H9 (cell line): ENCODE measurements at regions not wholly inside any gene's neighbourhood (a gene's known extent, or its start where the extent isn't known, plus 50 kb on each side); places are given as distances from the start of the nearest gene placed in this dataset.

ENCODE experiments used
- DNase-seq: peaks from one replicate; pipeline ENCODE4 v3.0.0-alpha.2; 2017
- H2AFZ ChIP-seq: one replicate; pipeline ENCODE4 v1.6.1; 2013; ENCODE audit warnings: mild to moderate bottlenecking, low read length, control low read depth, moderate library complexity
- H2AK5ac ChIP-seq: 2 replicates; pipeline ENCODE4 v1.6.1; 2013; ENCODE audit warnings: low read length, control low read depth, mixed read lengths; ENCODE audit not compliant: insufficient read length
- H2BK120ac ChIP-seq: one replicate; pipeline ENCODE4 v1.6.1; 2013; ENCODE audit warnings: low read depth, mild to moderate bottlenecking, low read length, control low read depth, inconsistent platforms; ENCODE audit not compliant: poor library complexity, severe bottlenecking
- H2BK12ac ChIP-seq: 2 replicates; pipeline ENCODE4 v1.6.1; 2013; ENCODE audit warnings: low read length, control low read depth, mixed read lengths, low read depth; ENCODE audit not compliant: insufficient read length
- H2BK15ac ChIP-seq: 2 replicates; pipeline ENCODE4 v1.6.1; 2013; ENCODE audit warnings: low read depth, low read length, control low read depth
- H2BK20ac ChIP-seq: one replicate; pipeline ENCODE4 v1.6.1; 2013; ENCODE audit warnings: low read depth, mild to moderate bottlenecking, low read length, control low read depth, inconsistent platforms; ENCODE audit not compliant: poor library complexity, severe bottlenecking
- H2BK5ac ChIP-seq: 2 replicates; pipeline ENCODE4 v1.6.1; 2013; ENCODE audit warnings: low read length, control low read depth, mixed read lengths; ENCODE audit not compliant: insufficient read length
- H3K14ac ChIP-seq: 2 replicates; pipeline ENCODE4 v1.6.1; 2013; ENCODE audit warnings: low read length, control low read depth; ENCODE audit not compliant: insufficient read depth
- H3K18ac ChIP-seq: 2 replicates; pipeline ENCODE4 v1.6.1; 2013; ENCODE audit warnings: low read depth, mild to moderate bottlenecking, mixed read lengths, low read length, control low read depth; ENCODE audit not compliant: insufficient read length
- H3K23ac ChIP-seq: 2 replicates; pipeline ENCODE4 v1.6.1; 2013; ENCODE audit warnings: low read length, control low read depth, mixed read lengths, low read depth; ENCODE audit not compliant: insufficient read length
- H3K23me2 ChIP-seq: 2 replicates; pipeline ENCODE4 v1.6.1; 2013; ENCODE audit warnings: low read depth, mild to moderate bottlenecking, mixed read lengths, low read length, control low read depth; ENCODE audit not compliant: insufficient read length, poor library complexity, severe bottlenecking
- H3K27ac ChIP-seq: 2 replicates; pipeline ENCODE4 v1.5.1; 2013; ENCODE audit warnings: low read length, control low read depth, mixed read lengths, low read depth; ENCODE audit not compliant: insufficient read length
- H3K27me3 ChIP-seq: 2 replicates; pipeline ENCODE4 v1.6.1; 2013; ENCODE audit warnings: low read length, control low read depth, inconsistent platforms; ENCODE audit not compliant: insufficient read depth
- H3K4ac ChIP-seq: 2 replicates; pipeline ENCODE4 v1.6.1; 2013; ENCODE audit warnings: low read depth, mild to moderate bottlenecking, control low read depth, inconsistent platforms, low read length, moderate library complexity
- H3K4me1 ChIP-seq: 2 replicates; pipeline ENCODE4 v1.6.1; 2013; ENCODE audit warnings: low read length, control low read depth, inconsistent platforms; ENCODE audit not compliant: insufficient read depth
- H3K4me2 ChIP-seq: 2 replicates; pipeline ENCODE4 v1.6.1; 2013; ENCODE audit warnings: low read length, control low read depth, mixed read lengths; ENCODE audit not compliant: insufficient read length, insufficient read depth
- H3K56ac ChIP-seq: 2 replicates; pipeline ENCODE4 v1.6.1; 2013; ENCODE audit warnings: low read depth, mild to moderate bottlenecking, mixed read lengths, low read length, control low read depth; ENCODE audit not compliant: insufficient read length
- H3K79me1 ChIP-seq: 2 replicates; pipeline ENCODE4 v1.6.1; 2013; ENCODE audit warnings: low read depth, mild to moderate bottlenecking, moderate library complexity, low read length, control low read depth, inconsistent platforms; ENCODE audit not compliant: insufficient read depth, poor library complexity, severe bottlenecking
- H3K79me2 ChIP-seq: 2 replicates; pipeline ENCODE4 v1.6.1; 2013; ENCODE audit warnings: low read length, control low read depth, inconsistent platforms; ENCODE audit not compliant: insufficient read depth
- H3K9ac ChIP-seq: 2 replicates; pipeline ENCODE4 v1.6.1; 2013; ENCODE audit warnings: low read length, control low read depth, mixed read lengths; ENCODE audit not compliant: insufficient read length; ENCODE audit errors: extremely low read depth
- H3K9me3 ChIP-seq: one replicate; pipeline ENCODE4 v1.6.1; 2013; ENCODE audit warnings: low read depth, low read length, inconsistent platforms; ENCODE audit not compliant: control insufficient read depth
- H3T11ph ChIP-seq: one replicate; pipeline ENCODE4 v1.6.1; 2013; ENCODE audit warnings: mild to moderate bottlenecking, low read length, control low read depth, inconsistent platforms
- H4K20me1 ChIP-seq: one replicate; pipeline ENCODE4 v1.6.1; 2013; ENCODE audit not compliant: control insufficient read depth, insufficient read length, insufficient read depth
- H4K5ac ChIP-seq: 2 replicates; pipeline ENCODE4 v1.6.1; 2013; ENCODE audit warnings: low read depth, mild to moderate bottlenecking, mixed read lengths, low read length, control low read depth; ENCODE audit not compliant: insufficient read length
- H4K8ac ChIP-seq: replicated peaks from 2 replicates; pipeline ENCODE4 v1.6.1; 2013; ENCODE audit warnings: low read length, control low read depth, mixed read lengths, low read depth; ENCODE audit not compliant: insufficient read length
- H4K91ac ChIP-seq: 2 replicates; pipeline ENCODE4 v1.6.1; 2013; ENCODE audit warnings: low read depth, mild to moderate bottlenecking, moderate library complexity, mixed read lengths, low read length, control low read depth; ENCODE audit not compliant: insufficient read length
- H3K27ac Mint-ChIP-seq, 3 experiments: 2 replicates in 2 of 3; 3 replicates in 1 of 3; pipeline ENCODE4 v1.8.0; 2020 to 2021; ENCODE audit warnings: mixed read lengths in 3 of 3, mild to moderate bottlenecking in 1 of 3, moderate library complexity in 1 of 3
- H3K27me3 Mint-ChIP-seq: 2 replicates; pipeline ENCODE4 v1.8.0; 2021; ENCODE audit warnings: low read depth, mild to moderate bottlenecking, moderate library complexity, mixed read lengths
- H3K36me3 Mint-ChIP-seq, 3 experiments: 2 replicates in 2 of 3; 3 replicates in 1 of 3; pipeline ENCODE4 v1.8.0; 2020 to 2021; ENCODE audit warnings: low read depth in 3 of 3, mixed read lengths in 3 of 3; ENCODE audit not compliant: insufficient read depth in 1 of 3
- H3K4me1 Mint-ChIP-seq, 2 experiments: 2 replicates each; pipeline ENCODE4 v1.8.0; 2020; ENCODE audit warnings: mixed read lengths in 2 of 2
- H3K4me3 Mint-ChIP-seq, 2 experiments: 2 replicates in 1 of 2; 3 replicates in 1 of 2; pipeline ENCODE4 v1.8.0; 2020 to 2021; ENCODE audit warnings: mild to moderate bottlenecking in 2 of 2, mixed read lengths in 2 of 2, moderate library complexity in 1 of 2
- H3K9me3 Mint-ChIP-seq, 2 experiments: 2 replicates in 1 of 2; 3 replicates in 1 of 2; pipeline ENCODE4 v1.8.0; 2020; ENCODE audit warnings: mild to moderate bottlenecking in 2 of 2, mixed read lengths in 2 of 2, moderate library complexity in 1 of 2
- WGBS: extraction: QIAGEN DNeasy Blood & Tissue Kit; methylation state at CpG from one replicate; pipeline ENCODE4 v1.1.7; 2013; ENCODE audit warnings: missing lambda C conversion rate, low lambda C conversion rate, mixed read lengths; ENCODE audit not compliant: insufficient read length; ENCODE audit errors: extremely low coverage; 5-methylcytosine and 5-hydroxymethylcytosine counted together
- TF ChIP-seq, protein P1 (sequence below): fragments of 200-600 bp; sonication (generic); conservative IDR thresholded peaks from 3 replicates; pipeline ENCODE4 v1.8.0; 2021; ENCODE audit warnings: antibody characterized with exemption, mild to moderate bottlenecking

DNA sequence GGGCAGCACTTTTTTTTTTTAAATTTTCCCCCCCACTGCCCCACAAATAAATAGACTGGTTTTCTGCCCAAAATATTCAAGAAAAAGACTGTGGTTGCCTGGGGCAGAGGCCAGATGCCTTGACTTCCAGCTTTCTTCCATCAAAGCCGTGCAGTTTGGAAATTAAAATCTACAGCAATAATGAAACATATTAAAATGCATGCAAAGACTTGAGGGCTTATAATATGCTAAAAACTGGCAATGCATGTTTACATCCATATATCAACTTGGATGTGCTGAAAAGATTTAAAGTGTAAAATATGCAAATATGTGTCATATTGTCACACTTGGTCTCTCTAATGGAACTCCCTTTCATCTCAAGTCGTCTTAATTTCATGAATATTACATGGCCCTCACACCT, 2036.2 kb upstream of the PIK3C3 start:
- Histone ChIP-seq H3K9ac (no peak overlapping the region), H3T11ph (no peak overlapping the region), H3K14ac (no peak overlapping the region), H3K23ac (no peak overlapping the region), H4K20me1 (no peaks in the 10 kb centered on the region), H4K91ac (no peak overlapping the region), H3K18ac (no peak overlapping the region), H3K4me2 (no peak overlapping the region), H3K79me2 (no peaks in the 10 kb centered on the region), H2BK20ac (no peak overlapping the region), H2BK120ac (no peak overlapping the region), H3K79me1 (no peaks in the 10 kb centered on the region), H2AK5ac (no peak overlapping the region), H3K56ac (no peak overlapping the region), H3K4ac (no peak overlapping the region), H2BK5ac (no peak overlapping the region), H2BK12ac (no peak overlapping the region), H3K27me3 (no peaks in the 10 kb centered on the region), H3K9me3 (no peaks in the 10 kb centered on the region), H4K8ac (no peak overlapping the region), H3K23me2 (no peaks in the 10 kb centered on the region), H3K27ac (no peak overlapping the region), H2BK15ac (no peak overlapping the region), H3K4me1 (no peaks in the 10 kb centered on the region), H2AFZ (no peak overlapping the region), H4K5ac (no peak overlapping the region)
- no peak overlapping the region for H3K4me3 Mint-ChIP-seq
- TF ChIP-seq, protein P1, sequence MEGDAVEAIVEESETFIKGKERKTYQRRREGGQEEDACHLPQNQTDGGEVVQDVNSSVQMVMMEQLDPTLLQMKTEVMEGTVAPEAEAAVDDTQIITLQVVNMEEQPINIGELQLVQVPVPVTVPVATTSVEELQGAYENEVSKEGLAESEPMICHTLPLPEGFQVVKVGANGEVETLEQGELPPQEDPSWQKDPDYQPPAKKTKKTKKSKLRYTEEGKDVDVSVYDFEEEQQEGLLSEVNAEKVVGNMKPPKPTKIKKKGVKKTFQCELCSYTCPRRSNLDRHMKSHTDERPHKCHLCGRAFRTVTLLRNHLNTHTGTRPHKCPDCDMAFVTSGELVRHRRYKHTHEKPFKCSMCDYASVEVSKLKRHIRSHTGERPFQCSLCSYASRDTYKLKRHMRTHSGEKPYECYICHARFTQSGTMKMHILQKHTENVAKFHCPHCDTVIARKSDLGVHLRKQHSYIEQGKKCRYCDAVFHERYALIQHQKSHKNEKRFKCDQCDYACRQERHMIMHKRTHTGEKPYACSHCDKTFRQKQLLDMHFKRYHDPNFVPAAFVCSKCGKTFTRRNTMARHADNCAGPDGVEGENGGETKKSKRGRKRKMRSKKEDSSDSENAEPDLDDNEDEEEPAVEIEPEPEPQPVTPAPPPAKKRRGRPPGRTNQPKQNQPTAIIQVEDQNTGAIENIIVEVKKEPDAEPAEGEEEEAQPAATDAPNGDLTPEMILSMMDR = no peak
- peaks cover 0 to 2% (median 0%) of the 10 kb centered on the region in 3 experiments; a peak in 1 of 7 replicates for H3K36me3 Mint-ChIP-seq
- H3K9me3 Mint-ChIP-seq = no peaks in the 10 kb centered on the region
- no CpG with 5 or more reads among the region's 2 CpGs for WGBS
- no peak for DNase-seq
- no peak overlapping the region for H3K27ac Mint-ChIP-seq
- no peaks in the 10 kb centered on the region for H3K27me3 Mint-ChIP-seq
- peaks cover 4 to 7% of the 10 kb centered on the region in 2 experiments; a peak in 3 of 4 replicates for H3K4me1 Mint-ChIP-seq
